ENCODE measurements at regions not wholly inside any gene's neighbourhood (a gene's known extent, or its start where the extent isn't known, plus 50 kb on each side); places are given as distances from the start of the nearest gene placed in this dataset.

DNA sequence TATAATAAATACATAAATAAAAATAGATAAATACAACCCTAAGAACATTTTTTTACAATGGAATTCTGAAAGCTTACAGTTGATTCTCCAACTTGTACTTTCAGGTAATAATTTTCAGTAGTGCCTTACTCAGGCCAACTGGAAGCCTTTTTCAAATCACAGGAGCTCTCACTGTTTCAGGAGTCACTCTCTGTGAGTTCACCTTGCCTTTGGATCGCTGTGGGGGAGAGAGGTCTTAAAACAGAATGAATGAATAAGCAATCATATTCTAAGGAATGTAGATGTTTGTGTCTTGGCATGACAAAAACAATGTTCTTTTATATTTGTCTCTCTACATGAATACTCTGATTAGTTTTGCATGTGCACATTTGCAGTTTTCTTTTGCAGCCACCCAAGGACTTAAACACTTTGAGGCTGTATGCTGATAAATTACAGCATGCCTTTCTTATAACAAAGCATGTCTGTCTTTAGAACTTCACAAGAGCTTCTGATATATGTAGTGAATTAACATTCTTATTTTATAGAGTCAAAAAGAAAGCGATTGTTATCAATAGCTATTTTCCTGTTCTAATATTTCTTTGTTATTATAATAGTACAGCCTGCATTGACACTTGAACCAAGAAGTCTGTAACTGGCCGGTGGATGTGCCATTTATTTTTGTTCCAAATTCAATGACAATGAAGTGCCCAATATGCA is 1111.5 kb upstream of the ATXN8OS start:
- no peak overlapping the region for H3K27ac ChIP-seq
- no peak for DNase-seq (ENCODE audit: low spot score)
- no peaks in the 10 kb centered on the region for H3K9me3 ChIP-seq
- H3K4me3 ChIP-seq = no peak overlapping the region
- intact Hi-C loops (cut with DNase I) = no loop called here
- H3K36me3 ChIP-seq = no peaks in the 10 kb centered on the region
- H3K27me3 ChIP-seq (replicated peaks; ENCODE audit: insufficient read depth) = no peaks in the 10 kb centered on the region
- WGBS = 68% methylated on average over 3 of the region's 3 CpGs
- no peaks in the 10 kb centered on the region for H3K4me1 ChIP-seq (replicated peaks)
- no peak for TF ChIP-seq CTCF (IDR thresholded peaks at IDR 0.05)
- no peak for TF ChIP-seq POLR2AphosphoS5 (IDR thresholded peaks at IDR 0.05)
- TF ChIP-seq POLR2A (IDR thresholded peaks at IDR 0.05) = no peak

GRCh38 chr13:68993154-68993553 is 1114.5 kb upstream of the ATXN8OS start:
- no peak for DNase-seq (ENCODE audit: low spot score)
- Histone ChIP-seq H3K9me3 (no peaks in the 10 kb centered on the region), H3K4me3 (no peak overlapping the region), H3K36me3 (no peaks in the 10 kb centered on the region), H3K4me1 (replicated peaks) (no peaks in the 10 kb centered on the region), H3K27me3 (replicated peaks; ENCODE audit: insufficient read depth) (no peaks in the 10 kb centered on the region), H3K27ac (no peak overlapping the region)
- TF ChIP-seq POLR2AphosphoS5 (IDR thresholded peaks at IDR 0.05) (no peak), CTCF (IDR thresholded peaks at IDR 0.05) (no peak), POLR2A (IDR thresholded peaks at IDR 0.05) (no peak)
- WGBS = 91% methylated on average over 3 of the region's 3 CpGs
- intact Hi-C loops (cut with DNase I) = no loop called here

DNA sequence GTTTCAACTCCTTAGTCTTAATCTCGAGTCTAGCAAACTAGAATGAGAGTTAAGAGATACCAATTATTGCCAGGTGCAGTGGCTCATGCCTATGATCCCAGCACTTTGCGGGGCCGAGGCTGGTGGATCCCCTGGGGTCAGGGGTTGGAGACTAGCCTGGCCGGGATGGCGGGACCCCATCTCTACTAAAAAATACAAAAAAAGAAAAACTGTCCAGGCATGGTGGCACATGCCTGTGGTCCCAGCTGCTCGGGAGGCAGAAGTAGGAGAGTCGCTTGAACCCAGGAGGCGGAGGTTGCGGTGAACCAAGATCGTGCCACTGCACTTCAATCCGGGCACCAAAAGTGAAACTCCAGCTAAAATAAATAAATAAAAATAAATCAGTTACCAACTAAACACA is 1119.5 kb upstream of the ATXN8OS start:
- Histone ChIP-seq H3K9me3 (no peaks in the 10 kb centered on the region), H3K27ac (no peak overlapping the region), H3K27me3 (replicated peaks; ENCODE audit: insufficient read depth) (no peaks in the 10 kb centered on the region), H3K4me1 (replicated peaks) (no peaks in the 10 kb centered on the region), H3K4me3 (no peak overlapping the region), H3K36me3 (no peaks in the 10 kb centered on the region)
- TF ChIP-seq CTCF (IDR thresholded peaks at IDR 0.05) (no peak), POLR2AphosphoS5 (IDR thresholded peaks at IDR 0.05) (no peak), POLR2A (IDR thresholded peaks at IDR 0.05) (no peak)
- intact Hi-C loops (cut with DNase I) = no loop called here
- DNase-seq (ENCODE audit: low spot score) = no peak
- 58% methylated on average over 11 of the region's 11 CpGs for WGBS

GRCh38 chr13:68987585-68987984 is 1120.0 kb upstream of the ATXN8OS start:
- WGBS = 97% methylated on average over 13 of the region's 13 CpGs
- no peaks in the 10 kb centered on the region for H3K36me3 ChIP-seq
- H3K27ac ChIP-seq = no peak overlapping the region
- no peaks in the 10 kb centered on the region for H3K27me3 ChIP-seq (replicated peaks; ENCODE audit: insufficient read depth)
- no peak overlapping the region for H3K4me3 ChIP-seq
- intact Hi-C loops (cut with DNase I) = no loop called here
- H3K4me1 ChIP-seq (replicated peaks) = no peaks in the 10 kb centered on the region
- H3K9me3 ChIP-seq = no peaks in the 10 kb centered on the region
- no peak for TF ChIP-seq POLR2A (IDR thresholded peaks at IDR 0.05)
- no peak for TF ChIP-seq CTCF (IDR thresholded peaks at IDR 0.05)
- no peak for TF ChIP-seq POLR2AphosphoS5 (IDR thresholded peaks at IDR 0.05)
- no peak for DNase-seq (ENCODE audit: low spot score)

- DNase-seq (ENCODE audit: low spot score) = no peak
- intact Hi-C loops (cut with DNase I) = no loop called here
- no peaks in the 10 kb centered on the region for H3K27me3 ChIP-seq (replicated peaks; ENCODE audit: insufficient read depth)
- WGBS = 96% methylated on average over 37 of the region's 37 CpGs
- H3K27ac ChIP-seq = no peak overlapping the region
- no peaks in the 10 kb centered on the region for H3K9me3 ChIP-seq
- no peak overlapping the region for H3K4me3 ChIP-seq
- no peaks in the 10 kb centered on the region for H3K4me1 ChIP-seq (replicated peaks)
- TF ChIP-seq POLR2AphosphoS5 (IDR thresholded peaks at IDR 0.05) = no peak
- TF ChIP-seq POLR2A (IDR thresholded peaks at IDR 0.05) = no peak
- TF ChIP-seq CTCF (IDR thresholded peaks at IDR 0.05) = no peak
- no peaks in the 10 kb centered on the region for H3K36me3 ChIP-seq
These were observed 1122.8 kb upstream of the ATXN8OS start for GRCh38 chr13:68984688-68985319.
